IMR-90 (cell line): ENCODE measurements at regions not wholly inside any gene's neighbourhood (a gene's known extent, or its start where the extent isn't known, plus 50 kb on each side); places are given as distances from the start of the nearest gene placed in this dataset.
"Not testable (repeated sequence)": the region's sequence is repeated elsewhere in the genome, so short reads cannot be mapped to it uniquely, and the experiment has no call there.

Experiments
- ATAC-seq: fragments of 200-7000 bp; cut with Tn5 transposase; 2 replicates; pipeline ENCODE4 v1.9.1; 2020; ENCODE audit warnings: low read depth, mild to moderate bottlenecking, moderate library complexity
- BruUV-seq: library from RNA; stranded (reverse); fragments of 400-500 nt; replicated peaks from 2 replicates; lab custom pipeline; 2021; lab: Mats Ljungman, UMichigan
- CTCF ChIA-PET: fragments of 300-600 bp; formaldehyde crosslinking; extraction: SDS; loops from one replicate; lab custom pipeline; 2021; ENCODE audit warnings: antibody characterized with exemption; lab: Yijun Ruan, JAX
- POLR2A ChIA-PET: fragments of 300-600 bp; sonication (Branson Sonifier 250); formaldehyde crosslinking; loops from one replicate; lab custom pipeline; 2022; ENCODE audit warnings: antibody characterized with exemption; ENCODE audit not compliant: unreplicated experiment; lab: Charles Lee
- DNase-seq: peaks from one replicate; pipeline ENCODE4 v3.0.0; 2013
- H2AFZ ChIP-seq: replicated peaks from 2 replicates; pipeline ENCODE3; 2013; ENCODE audit warnings: low read length, mild to moderate bottlenecking; ENCODE audit not compliant: poor library complexity
- H2AK5ac ChIP-seq: 2 replicates; pipeline ENCODE4 v1.6.1; 2013; ENCODE audit warnings: low read depth, low read length, inconsistent platforms
- H2AK9ac ChIP-seq: replicated peaks from 2 replicates; pipeline ENCODE3; 2013; ENCODE audit warnings: mild to moderate bottlenecking, low read depth, low read length, moderate library complexity; ENCODE audit not compliant: poor library complexity
- H2BK120ac ChIP-seq: 2 replicates; pipeline ENCODE4 v1.6.1; 2013; ENCODE audit warnings: low read depth, low read length, inconsistent platforms
- H2BK15ac ChIP-seq: 3 replicates; pipeline ENCODE4 v1.6.1; 2013; ENCODE audit warnings: low read depth, low read length, inconsistent platforms
- H2BK20ac ChIP-seq: 2 replicates; pipeline ENCODE4 v1.6.1; 2013; ENCODE audit warnings: low read depth, mild to moderate bottlenecking, inconsistent platforms, low read length, moderate library complexity
- H2BK5ac ChIP-seq: 2 replicates; pipeline ENCODE4 v1.6.1; 2013; ENCODE audit warnings: mild to moderate bottlenecking, low read depth, low read length, inconsistent platforms; ENCODE audit not compliant: poor library complexity, severe bottlenecking
- H3K14ac ChIP-seq: replicated peaks from 2 replicates; pipeline ENCODE4 v1.6.1; 2013; ENCODE audit warnings: low read depth, low read length, inconsistent platforms
- H3K18ac ChIP-seq: 2 replicates; pipeline ENCODE4 v1.6.1; 2013; ENCODE audit warnings: low read depth, low read length, control low read depth
- H3K23ac ChIP-seq: 2 replicates; pipeline ENCODE4 v1.6.1; 2013; ENCODE audit warnings: low read depth, low read length, inconsistent platforms
- H3K27ac ChIP-seq: 2 replicates; pipeline ENCODE4 v1.5.1; 2013; ENCODE audit warnings: mild to moderate bottlenecking, control low read depth, low read length; ENCODE audit not compliant: insufficient read depth
- H3K27me3 ChIP-seq: 2 replicates; pipeline ENCODE4 v1.6.1; 2013; ENCODE audit warnings: low read length; ENCODE audit not compliant: control insufficient read depth, insufficient read depth
- H3K36me3 ChIP-seq: 2 replicates; pipeline ENCODE4 v1.6.1; 2013; ENCODE audit warnings: low read length, mixed read lengths; ENCODE audit not compliant: control insufficient read depth, insufficient read depth
- H3K4ac ChIP-seq: 2 replicates; pipeline ENCODE4 v1.6.1; 2013; ENCODE audit warnings: low read depth, low read length, inconsistent platforms
- H3K4me1 ChIP-seq: 2 replicates; pipeline ENCODE4 v1.6.1; 2013; ENCODE audit warnings: low read length, mixed read lengths; ENCODE audit not compliant: control insufficient read depth, insufficient read depth
- H3K4me2 ChIP-seq: 2 replicates; pipeline ENCODE4 v1.6.1; 2013; ENCODE audit warnings: low read depth, mild to moderate bottlenecking, control low read depth, low read length, moderate library complexity
- H3K4me3 ChIP-seq: 2 replicates; pipeline ENCODE4 v1.5.1; 2013; ENCODE audit warnings: low read depth, mild to moderate bottlenecking, control low read depth, low read length, moderate library complexity; ENCODE audit not compliant: insufficient read depth
- H3K56ac ChIP-seq: 2 replicates; pipeline ENCODE4 v1.6.1; 2013; ENCODE audit warnings: low read length, inconsistent platforms; ENCODE audit not compliant: insufficient read depth; ENCODE audit errors: extremely low read depth
- H3K79me1 ChIP-seq, 2 experiments: 2 replicates each; pipeline ENCODE4 v1.6.1; 2013; ENCODE audit warnings: low read length in 2 of 2, inconsistent platforms in 1 of 2, low read depth in 1 of 2
- H3K9ac ChIP-seq: 2 replicates; pipeline ENCODE4 v1.6.1; 2013; ENCODE audit warnings: low read depth, low read length, control low read depth
- H3K9me1 ChIP-seq: 2 replicates; pipeline ENCODE4 v1.6.1; 2013; ENCODE audit warnings: low read length, inconsistent platforms; ENCODE audit not compliant: insufficient read depth
- H3K9me3 ChIP-seq: 2 replicates; pipeline ENCODE4 v1.6.1; 2013; ENCODE audit warnings: low read length; ENCODE audit not compliant: control insufficient read depth, insufficient read depth
- H4K20me1 ChIP-seq: 2 replicates; pipeline ENCODE4 v1.6.1; 2013; ENCODE audit warnings: low read length, inconsistent platforms; ENCODE audit not compliant: insufficient read depth
- H4K5ac ChIP-seq: 2 replicates; pipeline ENCODE4 v1.6.1; 2013; ENCODE audit warnings: mild to moderate bottlenecking, low read depth, low read length, control low read depth
- H4K8ac ChIP-seq, 2 experiments: 2 replicates each; pipeline ENCODE4 v1.6.1; 2013; ENCODE audit warnings: low read depth in 2 of 2, low read length in 2 of 2, control low read depth in 1 of 2, inconsistent platforms in 1 of 2
- H4K91ac ChIP-seq: 2 replicates; pipeline ENCODE4 v1.6.1; 2013; ENCODE audit warnings: low read depth, low read length, inconsistent platforms; ENCODE audit not compliant: insufficient read depth
- WGBS, 2 experiments: methylation state at CpG; one replicate each; pipeline versions ENCODE4 v1.1.5 to v1.1.7; 2013; ENCODE audit warnings: missing lambda C conversion rate in 2 of 2; ENCODE audit not compliant: insufficient read length in 1 of 2; ENCODE audit errors: extremely low coverage in 2 of 2; 5-methylcytosine and 5-hydroxymethylcytosine counted together
- dilution Hi-C: fragments of 300-500 bp; cut with HindIII; formaldehyde crosslinking; loops from one replicate; pipeline ENCODE4 v1.14.3; 2018; ENCODE audit warnings: low sequenced_read_pairs; ENCODE audit not compliant: unreplicated experiment
- in situ Hi-C: fragments of 300-500 bp; cut with MboI; formaldehyde crosslinking; loops from 3 replicates; pipeline ENCODE4 v1.14.3; 2019; ENCODE audit warnings: low sequenced_read_pairs, inconsistent platforms, mixed read lengths
- intact Hi-C: fragments of 100-400 bp; cut with micrococcal nuclease; formaldehyde crosslinking; loops from 2 replicates; pipeline ENCODE4 v1.10.0; 2022

- H3K27me3 ChIP-seq, H2BK15ac ChIP-seq, CTCF ChIA-PET, H3K4ac ChIP-seq, H3K4me2 ChIP-seq, H2AFZ ChIP-seq, DNase-seq, H3K18ac ChIP-seq, H3K79me1 ChIP-seq, H4K91ac ChIP-seq, in situ Hi-C loops, H2BK120ac ChIP-seq, H4K20me1 ChIP-seq, H3K36me3 ChIP-seq, H2BK5ac ChIP-seq, H3K9me3 ChIP-seq, H2AK9ac ChIP-seq, H3K14ac ChIP-seq, BruUV-seq, H3K56ac ChIP-seq, dilution Hi-C loops, H2AK5ac ChIP-seq, ATAC-seq, intact Hi-C loops, H3K9me1 ChIP-seq, H3K4me1 ChIP-seq, POLR2A ChIA-PET, H3K4me3 ChIP-seq, H2BK20ac ChIP-seq, H3K23ac ChIP-seq, H3K9ac ChIP-seq, H4K5ac ChIP-seq, H4K8ac ChIP-seq, H3K27ac ChIP-seq: not testable (repeated sequence)
- no CpG with 5 or more reads among the region's 4 CpGs for WGBS, 2 experiments
Measured at GRCh38 chr9:90173935-90174334, 468.7 kb downstream of the DIRAS2 start.

GRCh38 chr9:90174346-90174745 is 468.3 kb downstream of the DIRAS2 start:
- H3K79me1 ChIP-seq, H3K9me3 ChIP-seq, H4K8ac ChIP-seq, ATAC-seq, H3K9ac ChIP-seq, H3K27ac ChIP-seq, H4K5ac ChIP-seq, dilution Hi-C loops, H3K18ac ChIP-seq, H2BK15ac ChIP-seq, in situ Hi-C loops, H3K4ac ChIP-seq, H3K56ac ChIP-seq, H4K91ac ChIP-seq, H2BK20ac ChIP-seq, H3K4me1 ChIP-seq, H2BK120ac ChIP-seq, H3K9me1 ChIP-seq, H3K4me2 ChIP-seq, POLR2A ChIA-PET, H4K20me1 ChIP-seq, DNase-seq, H3K4me3 ChIP-seq, H3K36me3 ChIP-seq, H2AK9ac ChIP-seq, CTCF ChIA-PET, intact Hi-C loops, H3K23ac ChIP-seq, BruUV-seq, H3K27me3 ChIP-seq, H2AFZ ChIP-seq, H2BK5ac ChIP-seq, H2AK5ac ChIP-seq, H3K14ac ChIP-seq: not testable (repeated sequence)
- no CpG with 5 or more reads among the region's 10 CpGs for WGBS, 2 experiments
